GM23248 (cell line): ENCODE measurements at regions not wholly inside any gene's neighbourhood (a gene's known extent, or its start where the extent isn't known, plus 50 kb on each side); places are given as distances from the start of the nearest gene placed in this dataset.

Experiments
- EZH2 ChIP-seq: fragments of 200-600 bp; sonication (generic); IDR thresholded peaks from 2 replicates; pipeline ENCODE4 v1.6.1; 2018; ENCODE audit warnings: antibody characterized with exemption, mild to moderate bottlenecking; ENCODE audit not compliant: insufficient read depth, poor library complexity, severe bottlenecking
- EZH2phosphoT487 ChIP-seq: fragments of 200-600 bp; sonication (generic); IDR thresholded peaks from 2 replicates; pipeline ENCODE4 v1.6.1; 2018; ENCODE audit warnings: antibody characterized with exemption, moderate library complexity, mild to moderate bottlenecking, low read depth; ENCODE audit not compliant: insufficient read depth

GRCh38 chr17:21517538-21518293 lies 141.6 kb downstream of the KCNJ12 start:
- no peak for TF ChIP-seq EZH2
- TF ChIP-seq EZH2phosphoT487: no peak
